Sigmoid colon (tissue), 6 donors: ENCODE measurements at regions not wholly inside any gene's neighbourhood (a gene's known extent, or its start where the extent isn't known, plus 50 kb on each side); places are given as distances from the start of the nearest gene placed in this dataset.

ENCODE experiments used
- DNase-seq: peaks from one replicate; pipeline ENCODE4 v3.0.0-alpha.2; 2019
- H3K27ac ChIP-seq, 4 donors: fragments of 200-600 bp; sonication (generic); one replicate each; pipeline ENCODE4 v1.5.1; 2016 to 2019; ENCODE audit warnings: mild to moderate bottlenecking in 1 of 4
- H3K27me3 ChIP-seq, 3 donors: fragments of 200-600 bp; sonication (generic); one replicate each; pipeline ENCODE4 v1.5.1; 2019; ENCODE audit warnings: mild to moderate bottlenecking in 1 of 3
- H3K36me3 ChIP-seq, 4 donors: fragments of 200-600 bp; sonication (generic); one replicate each; pipeline ENCODE4 v1.5.1; 2016 to 2019
- H3K4me1 ChIP-seq, 4 donors: fragments of 200-600 bp; sonication (generic); one replicate each; pipeline ENCODE4 v1.5.1; 2017 to 2019
- H3K4me3 ChIP-seq, 4 donors: fragments of 200-600 bp; sonication (generic); one replicate each; pipeline ENCODE4 v1.5.1; 2017 to 2019; ENCODE audit warnings: mild to moderate bottlenecking in 2 of 4, moderate library complexity in 1 of 4
- H3K9me3 ChIP-seq, 4 donors: fragments of 200-600 bp in 3 of 4; sonication (generic) in 3 of 4; one replicate each; pipeline versions ENCODE4 v1.5.1 to v1.6.1; 2013 to 2019
- CTCF ChIP-seq, 4 experiments: fragments of 450-650 bp in 3 of 4; fragments of 200-600 bp in 1 of 4; IDR thresholded peaks; one replicate each; pipeline ENCODE4 v1.5.1; 2016 to 2019; ENCODE audit warnings: antibody characterized with exemption in 4 of 4, mild to moderate bottlenecking in 3 of 4, moderate library complexity in 2 of 4
- EP300 ChIP-seq, 4 donors: sonication (generic); formaldehyde crosslinking; IDR thresholded peaks; one replicate each; pipeline ENCODE4 v1.6.1; 2017; ENCODE audit warnings: antibody characterized with exemption in 4 of 4
- POLR2A ChIP-seq, 2 donors: fragments of 450-650 bp; IDR thresholded peaks; one replicate each; pipeline ENCODE4 v1.6.1; 2016; ENCODE audit warnings: antibody characterized with exemption in 2 of 2, mild to moderate bottlenecking in 2 of 2, moderate library complexity in 2 of 2
- POLR2AphosphoS5 ChIP-seq, 4 donors: sonication (generic); formaldehyde crosslinking; IDR thresholded peaks; one replicate each; pipeline ENCODE4 v1.6.1; 2017; ENCODE audit warnings: antibody characterized with exemption in 4 of 4
- WGBS, 2 donors: extraction: QIAGEN DNeasy Blood & Tissue Kit; methylation state at CpG; one replicate each; pipeline ENCODE4 v1.1.7; 2013; 5-methylcytosine and 5-hydroxymethylcytosine counted together
- intact Hi-C: fragments of 100-400 bp; cut with DNase I; formaldehyde crosslinking; loops from one replicate; pipeline ENCODE4 v1.15.1; 2023
- donor health status: healthy with polysubstance abuse.
- donor health status: healthy.

- TF ChIP-seq POLR2AphosphoS5 (IDR thresholded peaks at IDR 0.05) (no peak), POLR2A (IDR thresholded peaks at IDR 0.05) (no peak), EP300 (IDR thresholded peaks at IDR 0.05) (no peak), CTCF (IDR thresholded peaks at IDR 0.05) (no peak)
- no peak overlapping the region for H3K27ac ChIP-seq
- no peaks in the 10 kb centered on the region for H3K27me3 ChIP-seq
- intact Hi-C loops: no loop called here
- H3K4me3 ChIP-seq: no peak overlapping the region
- no peaks in the 10 kb centered on the region for H3K4me1 ChIP-seq
- DNase-seq: no peak
- 67 to 81% methylated on average over 4 of the region's 4 CpGs for WGBS, 2 donors
- no peaks in the 10 kb centered on the region for H3K36me3 ChIP-seq
- H3K9me3 ChIP-seq: peaks cover 0 to 2% (median 0%) of the 10 kb centered on the region in 4 donors
These were observed 323.1 kb downstream of the RBM43 start for GRCh38 chr2:150938527-150938926.

- intact Hi-C loops: no loop called here
- H3K4me1 ChIP-seq: no peaks in the 10 kb centered on the region
- DNase-seq: no peak
- no peak overlapping the region for H3K27ac ChIP-seq
- H3K9me3 ChIP-seq: peaks cover 0 to 2% (median 0%) of the 10 kb centered on the region in 4 donors
- no peaks in the 10 kb centered on the region for H3K36me3 ChIP-seq
- no peaks in the 10 kb centered on the region for H3K27me3 ChIP-seq
- TF ChIP-seq POLR2A (IDR thresholded peaks at IDR 0.05): no peak
- TF ChIP-seq POLR2AphosphoS5 (IDR thresholded peaks at IDR 0.05): no peak
- TF ChIP-seq EP300 (IDR thresholded peaks at IDR 0.05): no peak
- no peak for TF ChIP-seq CTCF (IDR thresholded peaks at IDR 0.05)
- 23 to 69% methylated on average over 1 of the region's 1 CpG for WGBS, 2 donors
- H3K4me3 ChIP-seq: no peak overlapping the region
These were observed 324.6 kb downstream of the RBM43 start for GRCh38 chr2:150937030-150937429.

- no peak for DNase-seq
- Histone ChIP-seq H3K27me3 (no peaks in the 10 kb centered on the region), H3K4me3 (no peak overlapping the region), H3K9me3 (no peaks in the 10 kb centered on the region), H3K4me1 (no peaks in the 10 kb centered on the region), H3K27ac (no peak overlapping the region), H3K36me3 (no peaks in the 10 kb centered on the region)
- TF ChIP-seq CTCF (IDR thresholded peaks at IDR 0.05) (no peak), POLR2A (IDR thresholded peaks at IDR 0.05) (no peak), EP300 (IDR thresholded peaks at IDR 0.05) (no peak), POLR2AphosphoS5 (IDR thresholded peaks at IDR 0.05) (no peak)
- 82 to 89% methylated on average over 3 of the region's 3 CpGs for WGBS, 2 donors
- intact Hi-C loops: no loop called here
These were observed 330.2 kb downstream of the RBM43 start for GRCh38 chr2:150931451-150931850.

GRCh38 chr2:150925611-150926010, 336.1 kb downstream of the RBM43 start:
- H3K9me3 ChIP-seq: no peaks in the 10 kb centered on the region
- H3K27me3 ChIP-seq: no peaks in the 10 kb centered on the region
- no peak for TF ChIP-seq CTCF (IDR thresholded peaks at IDR 0.05)
- no peak for TF ChIP-seq POLR2AphosphoS5 (IDR thresholded peaks at IDR 0.05)
- no peak for TF ChIP-seq EP300 (IDR thresholded peaks at IDR 0.05)
- no peak for TF ChIP-seq POLR2A (IDR thresholded peaks at IDR 0.05)
- H3K4me1 ChIP-seq: no peaks in the 10 kb centered on the region
- no peak for DNase-seq
- no peaks in the 10 kb centered on the region for H3K36me3 ChIP-seq
- no peak overlapping the region for H3K4me3 ChIP-seq
- H3K27ac ChIP-seq: no peak overlapping the region
- intact Hi-C loops: no loop called here

GRCh38 chr2:150924878-150925277, 336.8 kb downstream of the RBM43 start:
- Histone ChIP-seq H3K27me3 (no peaks in the 10 kb centered on the region), H3K4me1 (no peaks in the 10 kb centered on the region), H3K4me3 (no peak overlapping the region), H3K9me3 (no peaks in the 10 kb centered on the region), H3K27ac (no peak overlapping the region), H3K36me3 (no peaks in the 10 kb centered on the region)
- no peak for DNase-seq
- intact Hi-C loops: no loop called here
- 52 to 64% methylated on average over 5 of the region's 5 CpGs for WGBS, 2 donors
- TF ChIP-seq CTCF (IDR thresholded peaks at IDR 0.05) (no peak), EP300 (IDR thresholded peaks at IDR 0.05) (no peak), POLR2A (IDR thresholded peaks at IDR 0.05) (no peak)
